Stimulated activated CD4-positive, alpha-beta T cell treated with anti-CD3 and anti-CD28 coated beads, TNF-alpha, amount 100 ng/mL, for 4 hours (primary cell): ENCODE measurements at regions not wholly inside any gene's neighbourhood (a gene's known extent, or its start where the extent isn't known, plus 50 kb on each side); places are given as distances from the start of the nearest gene placed in this dataset.
"Not testable (repeated sequence)": the region's sequence is repeated elsewhere in the genome, so short reads cannot be mapped to it uniquely, and the experiment has no call there.

ENCODE experiments used
- DNase-seq, 3 experiments: peaks; one replicate each; pipeline ENCODE4 v3.0.0-alpha.2; 2020; ENCODE audit warnings: low read depth in 3 of 3

DNA sequence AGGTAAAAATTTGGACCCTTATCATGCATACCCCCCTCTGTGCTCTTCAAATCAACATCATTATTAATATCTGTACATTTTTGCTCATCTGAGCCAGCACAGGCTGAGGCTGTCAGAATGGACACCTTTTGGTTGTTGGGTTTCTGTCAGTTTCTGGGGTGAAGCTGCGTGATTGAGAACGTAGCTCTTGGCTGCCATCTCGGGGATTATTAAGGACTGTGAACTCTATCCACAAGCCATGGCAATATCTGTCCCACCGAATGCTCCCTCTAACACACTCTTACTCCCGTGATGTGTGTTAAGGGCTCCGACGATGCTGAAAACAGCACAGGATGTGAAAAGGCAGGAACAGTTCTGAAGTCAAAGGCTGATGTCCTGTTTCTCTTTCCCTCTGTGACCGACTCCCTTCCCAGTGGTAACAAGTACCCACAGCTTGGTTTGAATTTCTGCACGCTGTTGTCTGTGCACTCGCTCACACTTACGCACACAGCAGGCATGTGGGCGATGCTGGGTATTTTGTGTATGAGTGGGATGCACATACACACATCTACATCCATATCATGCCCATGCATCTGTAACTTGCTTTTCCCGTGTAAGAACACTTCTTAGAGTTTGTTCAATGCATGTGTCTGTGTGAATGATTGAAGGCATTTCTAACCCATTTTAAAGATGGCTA lies 405.6 kb downstream of the TMEM121 start:
- DNase-seq = no peak

- no peak for DNase-seq
Measured at GRCh38 chr14:105933238-105933637, 406.9 kb downstream of the TMEM121 start.

- no peak for DNase-seq
Measured at GRCh38 chr14:105935384-105935783, 409.0 kb downstream of the TMEM121 start.

DNA sequence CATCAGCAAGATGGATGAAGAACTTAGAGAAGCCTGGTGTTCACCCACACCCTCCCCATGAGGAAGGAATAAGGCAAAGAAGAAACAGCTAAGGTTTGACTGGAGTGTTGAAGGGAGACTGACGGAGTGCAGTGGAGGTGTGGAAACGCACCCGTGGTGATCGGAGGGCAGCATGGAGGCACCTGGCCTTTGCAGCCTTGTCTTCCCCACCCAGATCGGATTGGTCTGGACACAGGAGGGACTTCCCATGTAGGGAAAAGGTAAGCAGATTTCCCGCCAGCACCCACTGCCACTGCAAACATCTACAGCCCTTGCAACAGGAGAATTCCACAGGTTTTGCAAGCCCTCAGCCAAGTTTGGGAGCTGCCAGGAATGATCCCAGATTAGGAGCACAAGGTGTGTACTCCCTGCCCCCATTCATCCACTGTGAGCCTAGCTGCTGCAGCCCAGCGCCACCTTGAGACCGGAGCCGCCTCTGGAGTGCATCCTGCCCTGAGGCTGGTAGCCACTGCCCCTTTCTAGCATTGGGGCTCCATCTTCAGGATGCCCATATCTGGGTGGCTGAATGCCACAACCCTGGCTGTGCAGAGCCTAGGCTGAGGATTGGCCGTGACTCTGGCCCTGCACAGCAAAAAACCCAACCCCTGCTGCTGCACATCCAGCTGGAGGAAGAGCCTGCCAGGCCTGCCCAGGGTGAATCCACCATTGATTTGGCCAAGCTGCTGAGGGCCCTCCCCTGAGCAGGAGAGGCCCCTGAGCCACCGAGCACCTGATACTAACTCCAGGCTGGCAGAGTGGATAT lies 411.1 kb downstream of the TMEM121 start:
- DNase-seq = no peak

DNA sequence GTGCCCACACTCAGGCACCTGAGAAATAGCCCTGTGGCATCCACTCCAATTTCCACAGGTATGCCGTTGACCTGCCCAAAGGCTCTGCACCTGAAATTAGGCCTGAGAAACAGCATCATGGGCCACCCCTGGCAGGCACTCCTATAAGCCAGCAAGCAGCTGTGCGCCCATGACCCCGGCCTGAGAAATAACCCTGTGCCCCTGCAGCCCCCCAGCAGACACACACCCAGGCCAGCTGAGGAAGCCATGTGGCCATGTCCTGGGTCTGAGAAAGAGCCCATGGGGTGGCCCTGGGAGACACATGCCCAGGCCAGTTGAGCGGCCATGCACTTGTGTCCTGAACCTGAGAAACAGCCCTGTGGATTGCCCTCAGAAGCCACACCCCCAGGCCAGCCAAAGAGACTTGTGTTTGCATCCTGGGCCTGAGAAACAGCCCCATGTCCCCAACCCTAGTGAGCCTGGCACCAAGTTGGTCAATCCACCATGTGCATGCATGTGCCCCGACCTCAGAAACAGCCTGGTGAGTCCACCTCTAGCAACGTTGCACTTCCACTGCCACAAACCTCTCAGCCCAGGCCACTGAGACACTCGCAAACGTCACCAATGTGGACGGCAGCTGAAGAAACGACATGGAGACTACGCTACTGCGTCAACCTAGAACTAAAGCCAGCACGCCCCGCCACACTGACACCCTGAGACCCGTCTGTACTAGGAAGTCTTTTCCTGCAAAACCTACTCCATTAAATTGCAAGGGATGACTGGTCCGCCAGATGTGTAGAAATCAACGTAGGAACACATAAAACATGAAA lies 411.9 kb downstream of the TMEM121 start:
- DNase-seq = no peak

GRCh38 chr14:105938959-105939358 lies 412.6 kb downstream of the TMEM121 start:
- no peak for DNase-seq

GRCh38 chr14:105939810-105940508 lies 413.6 kb downstream of the TMEM121 start:
- no peak for DNase-seq

GRCh38 chr14:105940534-105941225 lies 414.3 kb downstream of the TMEM121 start:
- DNase-seq = no peak

DNA sequence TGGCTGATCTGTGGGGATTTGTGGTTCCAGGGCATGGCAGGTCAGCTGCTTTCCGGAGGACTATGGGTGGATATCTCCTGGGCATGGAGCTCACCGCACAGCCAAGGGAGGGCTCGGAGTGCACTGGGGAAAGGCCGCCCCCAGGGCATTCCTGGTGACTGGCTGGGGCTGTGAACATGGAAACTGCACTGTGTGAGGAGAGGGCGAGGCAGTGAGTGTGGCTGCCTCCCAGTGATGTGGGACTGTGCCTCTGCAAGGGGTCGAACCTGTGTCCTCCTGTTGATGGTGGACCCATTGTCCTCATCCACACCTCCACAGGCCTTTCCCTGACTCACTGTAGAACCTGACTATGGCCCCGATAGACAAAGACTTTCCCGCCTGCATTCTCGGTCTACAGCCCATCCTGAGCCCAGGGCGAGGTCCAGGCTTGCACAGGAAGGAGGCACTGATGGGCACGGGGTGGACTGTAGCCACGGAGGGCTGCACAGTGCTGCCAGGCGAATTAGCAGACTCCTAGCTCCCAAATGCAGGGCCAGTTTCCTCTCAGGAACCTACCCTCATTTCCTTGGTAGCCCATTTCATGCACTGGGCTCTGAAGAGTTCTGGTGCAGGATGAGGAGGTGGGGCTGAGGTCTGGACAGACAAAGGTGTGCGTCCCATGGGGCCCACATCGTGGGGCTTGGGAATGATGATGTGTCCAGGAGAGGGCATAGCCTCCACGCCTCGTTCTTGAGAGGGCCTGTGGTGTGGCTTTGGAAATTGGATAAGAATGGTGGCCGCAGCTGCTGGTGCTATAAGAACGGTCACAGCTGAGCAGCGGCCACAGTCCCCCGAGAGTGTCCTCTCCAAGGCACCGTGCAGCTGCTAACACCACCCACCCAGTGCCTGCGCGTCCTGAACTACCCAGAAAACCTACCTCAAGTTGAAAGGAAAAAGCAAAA lies 415.1 kb downstream of the TMEM121 start:
- no peak for DNase-seq

GRCh38 chr14:105942725-105943124 lies 416.3 kb downstream of the TMEM121 start:
- not testable (repeated sequence) for DNase-seq

DNA sequence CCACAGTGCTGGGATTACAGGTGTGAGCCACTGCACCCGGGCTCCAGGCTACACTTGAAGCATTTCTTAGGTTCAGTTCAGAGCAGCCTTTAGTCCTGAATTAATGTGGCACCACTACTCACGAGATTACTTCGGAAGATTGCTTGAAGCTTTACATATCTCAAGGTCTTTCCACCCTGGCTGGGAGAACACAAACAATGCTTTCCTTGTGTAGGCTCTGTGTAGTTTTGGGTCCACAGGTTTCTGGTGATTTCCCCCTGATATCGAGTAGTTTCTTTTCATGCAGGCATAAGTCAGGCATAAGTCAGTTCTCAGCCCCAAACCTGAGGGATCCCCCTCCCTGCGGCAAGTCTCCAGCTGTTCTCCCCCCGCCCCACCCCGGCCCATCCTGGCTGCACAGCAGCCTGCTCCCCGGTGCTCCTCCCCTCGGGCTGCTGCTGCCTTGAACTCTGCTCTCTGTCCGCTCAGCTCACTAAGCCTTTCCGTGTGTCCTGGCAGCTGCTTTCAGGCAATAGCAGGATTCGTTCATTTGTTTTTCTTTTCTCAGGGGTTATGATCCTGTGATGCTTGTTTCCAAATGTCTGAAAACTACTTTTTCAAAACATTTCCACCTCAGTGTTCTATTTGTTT lies 417.7 kb downstream of the TMEM121 start:
- DNase-seq = no peak

DNA sequence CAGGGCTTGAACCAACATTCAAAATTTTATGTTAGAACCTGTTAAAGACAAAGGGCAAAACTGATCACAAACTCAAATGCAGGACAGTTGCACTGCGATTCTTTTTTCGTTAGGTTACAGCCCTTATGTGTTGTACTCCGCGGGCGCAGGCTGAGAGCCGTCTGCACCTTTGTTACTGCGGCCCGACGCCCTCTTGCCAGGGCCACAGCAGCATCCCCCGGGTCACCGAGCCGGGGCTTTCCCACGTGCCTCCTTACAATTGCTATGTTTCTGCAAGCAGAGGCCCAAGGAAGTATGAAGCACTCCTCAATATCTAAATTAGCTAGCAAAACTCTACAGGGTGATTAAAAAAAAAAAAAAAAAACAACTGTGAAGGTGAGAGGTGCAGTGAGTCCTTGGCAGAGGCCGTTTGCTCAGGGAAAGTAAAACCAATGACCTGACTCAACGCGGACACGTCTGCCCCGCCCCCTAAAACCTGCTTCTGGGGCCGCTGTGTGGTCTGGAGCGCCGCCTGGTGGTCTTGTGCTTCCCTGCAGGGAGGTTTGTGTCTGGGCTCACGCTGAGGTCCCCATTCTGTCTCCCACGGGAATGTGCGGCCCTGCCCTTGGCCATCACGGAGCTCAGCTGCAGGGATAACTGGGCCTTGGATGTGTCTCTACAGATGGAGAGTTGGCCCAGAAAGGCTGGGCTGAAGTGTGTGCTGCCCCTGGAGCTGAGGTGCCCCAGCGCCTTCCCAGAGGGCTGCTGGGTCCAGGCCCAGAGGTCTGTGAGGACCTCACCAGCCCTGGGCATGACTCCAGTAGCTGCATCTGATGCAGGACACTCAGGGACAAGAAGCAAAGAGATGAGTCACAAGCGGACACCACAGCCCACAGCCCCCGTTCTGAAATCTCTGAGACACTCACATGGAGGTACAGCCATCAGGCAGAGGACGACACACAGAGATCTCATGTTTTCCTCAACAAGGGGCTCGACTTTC lies 418.5 kb downstream of the TMEM121 start:
- DNase-seq = peak; percentile 56 to 61 (median 59)

DNA sequence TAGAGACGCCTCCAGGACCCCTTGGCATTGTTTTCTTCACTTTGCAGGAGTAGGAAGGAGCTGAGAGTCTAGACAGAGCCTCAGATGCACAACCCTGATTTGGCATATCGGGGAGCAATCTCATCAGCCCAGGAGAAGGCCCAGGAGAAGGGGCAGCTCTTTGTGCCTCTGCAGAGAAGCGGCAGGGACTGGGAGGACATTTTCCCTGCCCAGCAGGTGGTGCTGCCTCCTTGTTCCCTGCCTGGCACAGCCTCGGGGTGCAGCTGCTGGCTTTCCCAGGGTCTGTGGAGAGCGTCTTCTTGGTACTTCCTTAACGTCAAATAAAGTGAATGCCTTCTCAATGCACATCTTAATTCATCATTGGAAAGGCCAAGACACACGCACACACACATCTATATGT lies 419.5 kb downstream of the TMEM121 start:
- DNase-seq = no peak

GRCh38 chr14:105947599-105947998 lies 421.2 kb downstream of the TMEM121 start:
- DNase-seq = no peak

DNA sequence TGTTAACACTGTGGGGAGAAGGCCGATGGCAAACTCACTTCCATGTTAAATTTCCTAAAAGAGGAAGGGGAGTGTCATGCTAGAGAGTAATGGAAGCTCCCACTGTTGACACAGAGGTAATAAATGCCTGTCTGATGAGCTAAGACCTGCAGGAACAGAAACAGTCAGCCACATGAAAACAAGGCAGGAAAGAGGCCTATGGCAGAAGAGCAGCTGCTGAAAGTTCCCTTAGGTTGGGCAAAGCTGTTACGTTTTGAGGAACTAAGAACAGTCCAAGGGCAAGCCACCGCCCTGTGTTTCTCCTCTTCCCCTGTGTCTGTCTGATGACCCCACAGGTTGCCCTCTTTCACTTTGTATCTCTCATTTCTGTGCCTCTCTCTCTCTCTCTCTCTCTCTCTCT lies 422.6 kb downstream of the TMEM121 start:
- DNase-seq = not testable (repeated sequence)

DNA sequence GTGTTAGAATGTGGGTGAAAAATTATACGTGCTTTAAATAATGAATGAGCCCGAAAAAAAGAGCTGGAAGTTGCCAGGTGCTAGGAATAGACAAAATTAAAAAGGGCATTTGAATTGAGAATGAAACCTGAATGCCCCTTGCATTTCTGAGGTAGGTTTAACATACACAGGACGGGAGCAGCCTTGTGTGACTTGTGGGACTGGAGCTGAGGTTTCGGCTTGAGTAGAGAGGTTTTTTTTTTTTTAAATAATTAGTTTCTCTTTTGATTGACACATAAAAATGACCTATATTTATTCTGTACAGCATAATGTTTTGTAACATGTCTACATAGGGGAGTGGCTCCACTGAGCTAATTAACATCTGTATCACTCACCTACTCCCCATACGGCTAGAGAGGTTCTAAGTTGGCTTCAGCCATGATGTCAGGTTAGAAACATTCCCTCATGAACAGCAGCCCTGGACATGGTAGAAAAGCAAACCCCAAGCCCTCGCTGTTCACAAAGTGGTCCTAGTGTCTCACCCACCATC lies 424.0 kb downstream of the TMEM121 start:
- not testable (repeated sequence) for DNase-seq

DNA sequence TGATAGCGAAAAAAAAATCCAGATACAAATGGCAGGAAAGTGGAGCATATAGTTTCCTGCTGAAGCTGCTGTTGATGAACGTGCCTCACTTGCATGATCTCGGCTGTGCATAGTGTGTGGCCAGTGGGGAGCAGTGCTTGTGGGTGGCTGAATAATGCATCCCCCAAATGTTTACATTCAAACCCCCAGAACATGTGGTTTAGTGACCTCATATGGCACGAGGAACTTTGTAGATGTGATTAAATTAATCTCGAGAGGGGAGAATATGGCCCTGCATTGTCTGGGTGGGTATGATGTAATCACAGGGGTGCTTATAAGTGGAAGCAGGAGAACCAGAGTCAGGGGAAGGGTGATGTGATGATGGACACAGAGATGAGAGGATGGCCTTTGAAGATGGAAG lies 425.0 kb downstream of the TMEM121 start:
- no peak for DNase-seq

DNA sequence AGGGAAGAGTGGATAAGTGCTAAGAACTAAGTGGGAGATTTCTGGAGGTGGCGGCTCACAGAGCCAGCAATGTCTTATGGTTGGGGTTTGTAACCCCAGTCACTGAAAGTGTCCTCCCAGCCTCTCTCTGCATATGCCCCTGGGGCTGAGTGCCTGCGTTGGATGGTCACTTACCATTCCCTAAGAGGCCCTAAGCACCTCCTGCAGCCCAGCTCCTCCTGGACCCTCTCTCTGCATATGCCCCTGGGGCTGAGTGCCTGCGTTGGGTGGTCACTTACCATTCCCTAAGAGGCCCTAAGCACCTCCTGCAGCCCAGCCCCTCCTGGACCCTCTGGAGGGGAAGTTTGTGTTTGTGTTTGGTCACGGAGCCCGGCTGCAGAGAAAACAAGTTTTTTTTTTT lies 425.8 kb downstream of the TMEM121 start:
- DNase-seq = no peak
